SU-DHL-6 (cell line): ENCODE measurements at regions not wholly inside any gene's neighbourhood (a gene's known extent, or its start where the extent isn't known, plus 50 kb on each side); places are given as distances from the start of the nearest gene placed in this dataset.

ENCODE experiments used
- EZH2phosphoT487 ChIP-seq: fragments of 200-600 bp; sonication (generic), shearing (Covaris generic); conservative IDR thresholded peaks from 2 replicates; pipeline ENCODE4 v1.6.1; 2018; ENCODE audit warnings: mild to moderate bottlenecking, antibody characterized with exemption, low read length, moderate library complexity, mixed read lengths
- TF ChIP-seq, protein P1 (sequence below): fragments of 200-600 bp; sonication (generic); IDR thresholded peaks from one replicate; pipeline ENCODE4 v1.5.1; 2017; ENCODE audit warnings: antibody characterized with exemption, mild to moderate bottlenecking, low read length, moderate library complexity; ENCODE audit not compliant: insufficient read depth, poor library complexity, severe bottlenecking

GRCh38 chr11:109937968-109938367, 155.2 kb upstream of the ZC3H12C start:
- TF ChIP-seq, protein P1, sequence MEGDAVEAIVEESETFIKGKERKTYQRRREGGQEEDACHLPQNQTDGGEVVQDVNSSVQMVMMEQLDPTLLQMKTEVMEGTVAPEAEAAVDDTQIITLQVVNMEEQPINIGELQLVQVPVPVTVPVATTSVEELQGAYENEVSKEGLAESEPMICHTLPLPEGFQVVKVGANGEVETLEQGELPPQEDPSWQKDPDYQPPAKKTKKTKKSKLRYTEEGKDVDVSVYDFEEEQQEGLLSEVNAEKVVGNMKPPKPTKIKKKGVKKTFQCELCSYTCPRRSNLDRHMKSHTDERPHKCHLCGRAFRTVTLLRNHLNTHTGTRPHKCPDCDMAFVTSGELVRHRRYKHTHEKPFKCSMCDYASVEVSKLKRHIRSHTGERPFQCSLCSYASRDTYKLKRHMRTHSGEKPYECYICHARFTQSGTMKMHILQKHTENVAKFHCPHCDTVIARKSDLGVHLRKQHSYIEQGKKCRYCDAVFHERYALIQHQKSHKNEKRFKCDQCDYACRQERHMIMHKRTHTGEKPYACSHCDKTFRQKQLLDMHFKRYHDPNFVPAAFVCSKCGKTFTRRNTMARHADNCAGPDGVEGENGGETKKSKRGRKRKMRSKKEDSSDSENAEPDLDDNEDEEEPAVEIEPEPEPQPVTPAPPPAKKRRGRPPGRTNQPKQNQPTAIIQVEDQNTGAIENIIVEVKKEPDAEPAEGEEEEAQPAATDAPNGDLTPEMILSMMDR: no peak
- no peak for TF ChIP-seq EZH2phosphoT487
